Uterus (tissue), 3 donors: ENCODE measurements at regions not wholly inside any gene's neighbourhood (a gene's known extent, or its start where the extent isn't known, plus 50 kb on each side); places are given as distances from the start of the nearest gene placed in this dataset.

ENCODE experiments used
- DNase-seq, 2 donors: peaks; one replicate each; pipeline ENCODE4 v3.0.0-alpha.2; 2019 to 2020
- H3K27ac ChIP-seq, 2 donors: fragments of 200-600 bp; sonication (generic); 1 replicate in 1 of 2; 2 replicates in 1 of 2; pipeline ENCODE4 v1.5.1; 2016 to 2018
- H3K27me3 ChIP-seq, 2 donors: fragments of 200-600 bp; sonication (generic); one replicate each; pipeline ENCODE4 v1.5.1; 2018 to 2019; ENCODE audit warnings: control low read depth in 1 of 2
- H3K36me3 ChIP-seq, 2 donors: fragments of 200-600 bp; sonication (generic); one replicate each; pipeline ENCODE4 v1.5.1; 2019; ENCODE audit warnings: control low read depth in 1 of 2
- H3K4me1 ChIP-seq, 2 donors: fragments of 200-600 bp; sonication (generic); one replicate each; pipeline ENCODE4 v1.5.1; 2018 to 2019; ENCODE audit warnings: control low read depth in 1 of 2
- H3K4me3 ChIP-seq, 2 donors: fragments of 200-600 bp; sonication (generic); 1 replicate in 1 of 2; 2 replicates in 1 of 2; pipeline ENCODE4 v1.5.1; 2018 to 2019; ENCODE audit warnings: mild to moderate bottlenecking in 1 of 2
- H3K9me3 ChIP-seq, 2 donors: fragments of 200-600 bp; sonication (generic); one replicate each; pipeline ENCODE4 v1.5.1; 2019; ENCODE audit warnings: control low read depth in 1 of 2
- CTCF ChIP-seq, 4 experiments: fragments of 200-600 bp in 2 of 4; fragments of 450-650 bp in 2 of 4; sonication (generic) in 2 of 4; IDR thresholded peaks; one replicate each; pipeline ENCODE4 v1.5.1; 2016 to 2019; ENCODE audit warnings: antibody characterized with exemption in 4 of 4, mild to moderate bottlenecking in 2 of 4, moderate library complexity in 1 of 4
- POLR2A ChIP-seq, 2 donors: fragments of 450-650 bp; IDR thresholded peaks; one replicate each; pipeline ENCODE4 v1.6.1; 2016; ENCODE audit warnings: antibody characterized with exemption in 2 of 2, mild to moderate bottlenecking in 1 of 2, moderate library complexity in 1 of 2
- intact Hi-C: fragments of 100-400 bp; cut with DNase I; formaldehyde crosslinking; loops from one replicate; pipeline ENCODE4 v1.15.1; 2023; ENCODE audit warnings: low total_unique reads
- donor health status: DM: yes; HTN: yes; CAD: no.

GRCh38 chr3:61454006-61454585, 107.3 kb upstream of the PTPRG start:
- no peaks in the 10 kb centered on the region for H3K4me1 ChIP-seq
- no peak overlapping the region for H3K4me3 ChIP-seq
- no peak for DNase-seq
- no peaks in the 10 kb centered on the region for H3K36me3 ChIP-seq
- H3K9me3 ChIP-seq = no peaks in the 10 kb centered on the region
- no peak overlapping the region for H3K27ac ChIP-seq
- intact Hi-C loops = no loop called here
- no peak for TF ChIP-seq POLR2A (IDR thresholded peaks at IDR 0.05)
- no peak for TF ChIP-seq CTCF (IDR thresholded peaks at IDR 0.05)
- no peaks in the 10 kb centered on the region for H3K27me3 ChIP-seq

GRCh38 chr3:61454801-61455200, 106.6 kb upstream of the PTPRG start:
- TF ChIP-seq POLR2A (IDR thresholded peaks at IDR 0.05) (no peak), CTCF (IDR thresholded peaks at IDR 0.05) (no peak)
- no peak for DNase-seq
- H3K36me3 ChIP-seq = no peaks in the 10 kb centered on the region
- H3K4me3 ChIP-seq = no peak overlapping the region
- intact Hi-C loops = no loop called here
- no peaks in the 10 kb centered on the region for H3K4me1 ChIP-seq
- H3K9me3 ChIP-seq = no peaks in the 10 kb centered on the region
- H3K27ac ChIP-seq = no peak overlapping the region
- H3K27me3 ChIP-seq = no peaks in the 10 kb centered on the region

- DNase-seq = no peak
- no peaks in the 10 kb centered on the region for H3K4me1 ChIP-seq
- TF ChIP-seq CTCF (IDR thresholded peaks at IDR 0.05) (no peak), POLR2A (IDR thresholded peaks at IDR 0.05) (no peak)
- intact Hi-C loops = no loop called here
- H3K27me3 ChIP-seq = no peaks in the 10 kb centered on the region
- H3K27ac ChIP-seq = no peak overlapping the region
- H3K4me3 ChIP-seq = no peak overlapping the region
- no peaks in the 10 kb centered on the region for H3K36me3 ChIP-seq
- no peaks in the 10 kb centered on the region for H3K9me3 ChIP-seq
Observed at GRCh38 chr3:61460636-61461035, 100.7 kb upstream of the PTPRG start.

GRCh38 chr3:61463191-61463590, 98.2 kb upstream of the PTPRG start:
- no peaks in the 10 kb centered on the region for H3K36me3 ChIP-seq
- no peak overlapping the region for H3K4me3 ChIP-seq
- H3K4me1 ChIP-seq = no peaks in the 10 kb centered on the region
- H3K27ac ChIP-seq = no peak overlapping the region
- H3K9me3 ChIP-seq = no peaks in the 10 kb centered on the region
- H3K27me3 ChIP-seq = no peaks in the 10 kb centered on the region
- intact Hi-C loops = no loop called here
- no peak for TF ChIP-seq POLR2A (IDR thresholded peaks at IDR 0.05)
- DNase-seq = no peak

- no peaks in the 10 kb centered on the region for H3K27me3 ChIP-seq
- H3K9me3 ChIP-seq = no peaks in the 10 kb centered on the region
- H3K4me1 ChIP-seq = no peaks in the 10 kb centered on the region
- intact Hi-C loops = no loop called here
- no peak for TF ChIP-seq POLR2A (IDR thresholded peaks at IDR 0.05)
- TF ChIP-seq CTCF (IDR thresholded peaks at IDR 0.05) = no peak
- H3K27ac ChIP-seq = no peak overlapping the region
- DNase-seq = no peak
- no peak overlapping the region for H3K4me3 ChIP-seq
- no peaks in the 10 kb centered on the region for H3K36me3 ChIP-seq
Observed at GRCh38 chr3:61464518-61465140, 96.7 kb upstream of the PTPRG start.
